Mesenchymal stem cell (in vitro differentiated cells and primary cell): ENCODE measurements at regions not wholly inside any gene's neighbourhood (a gene's known extent, or its start where the extent isn't known, plus 50 kb on each side); places are given as distances from the start of the nearest gene placed in this dataset.

ENCODE experiments used
- DNase-seq: peaks from one replicate; pipeline ENCODE4 v3.0.0-alpha.2; 2013
- H2AFZ ChIP-seq: one replicate; pipeline ENCODE4 v1.6.1; 2013; ENCODE audit warnings: low read depth, mild to moderate bottlenecking, control low read depth, inconsistent platforms, low read length, moderate library complexity
- H2AK5ac ChIP-seq: 2 replicates; pipeline ENCODE4 v1.6.1; 2013; ENCODE audit warnings: low read length, moderate library complexity, mild to moderate bottlenecking, inconsistent platforms; ENCODE audit not compliant: severe bottlenecking
- H2BK120ac ChIP-seq: one replicate; pipeline ENCODE4 v1.6.1; 2013; ENCODE audit warnings: low read depth, mild to moderate bottlenecking, inconsistent platforms, low read length, moderate library complexity
- H2BK12ac ChIP-seq, 2 experiments: one replicate each; pipeline ENCODE4 v1.6.1; 2013; ENCODE audit warnings: inconsistent platforms in 2 of 2, low read length in 2 of 2, mild to moderate bottlenecking in 2 of 2, moderate library complexity in 2 of 2, control low read depth in 1 of 2
- H2BK15ac ChIP-seq: one replicate; pipeline ENCODE4 v1.6.1; 2013; ENCODE audit warnings: mild to moderate bottlenecking, low read depth, inconsistent platforms; ENCODE audit not compliant: poor library complexity, severe bottlenecking
- H2BK5ac ChIP-seq: 2 replicates; pipeline ENCODE4 v1.6.1; 2013; ENCODE audit warnings: low read depth, mild to moderate bottlenecking, low read length, control low read depth, inconsistent platforms; ENCODE audit not compliant: poor library complexity, severe bottlenecking
- H3K14ac ChIP-seq, 2 experiments: one replicate each; pipeline ENCODE4 v1.6.1; 2013; ENCODE audit warnings: inconsistent platforms in 2 of 2, low read length in 2 of 2, control low read depth in 1 of 2, mild to moderate bottlenecking in 1 of 2, moderate library complexity in 1 of 2
- H3K18ac ChIP-seq, 2 experiments: one replicate each; pipeline ENCODE4 v1.6.1; 2013; ENCODE audit warnings: inconsistent platforms in 2 of 2, low read length in 2 of 2, control low read depth in 1 of 2, low read depth in 1 of 2, mild to moderate bottlenecking in 1 of 2
- H3K23ac ChIP-seq, 2 experiments: one replicate each; pipeline ENCODE4 v1.6.1; 2013; ENCODE audit warnings: inconsistent platforms in 2 of 2, low read length in 2 of 2, mild to moderate bottlenecking in 2 of 2, moderate library complexity in 2 of 2, control low read depth in 1 of 2
- H3K27ac ChIP-seq: 2 replicates; pipeline ENCODE4 v1.5.1; 2013; ENCODE audit warnings: mild to moderate bottlenecking, moderate library complexity, low read length, control low read depth, inconsistent platforms; ENCODE audit not compliant: poor library complexity, severe bottlenecking
- H3K27me3 ChIP-seq, 2 experiments: 2 replicates each; pipeline versions ENCODE4 v1.6.1 to v1.7.0; 2013; ENCODE audit warnings: low read length in 2 of 2, mild to moderate bottlenecking in 2 of 2, moderate library complexity in 2 of 2, control low read depth in 1 of 2, inconsistent platforms in 1 of 2; ENCODE audit not compliant: control insufficient read depth in 1 of 2, insufficient read depth in 1 of 2
- H3K36me3 ChIP-seq, 2 experiments: 2 replicates each; pipeline versions ENCODE4 v1.6.1 to v1.7.0; 2013; ENCODE audit warnings: low read length in 2 of 2, control low read depth in 1 of 2, inconsistent platforms in 1 of 2, low read depth in 1 of 2, mild to moderate bottlenecking in 1 of 2; ENCODE audit not compliant: insufficient read depth in 2 of 2, control insufficient read depth in 1 of 2
- H3K4ac ChIP-seq, 2 experiments: one replicate each; pipeline ENCODE4 v1.6.1; 2013; ENCODE audit warnings: inconsistent platforms in 2 of 2, low read length in 2 of 2, mild to moderate bottlenecking in 2 of 2, moderate library complexity in 2 of 2, control low read depth in 1 of 2, low read depth in 1 of 2
- H3K4me1 ChIP-seq: 2 replicates; pipeline ENCODE4 v1.6.1; 2013; ENCODE audit warnings: low read depth, low read length, control low read depth; ENCODE audit not compliant: control insufficient read depth, insufficient read depth
- H3K4me2 ChIP-seq: 2 replicates; pipeline ENCODE4 v1.6.1; 2013; ENCODE audit warnings: low read length, mild to moderate bottlenecking, inconsistent platforms; ENCODE audit not compliant: poor library complexity, severe bottlenecking
- H3K4me3 ChIP-seq, 2 experiments: 2 replicates each; pipeline versions ENCODE4 v1.5.1 to v1.7.0; 2013; ENCODE audit warnings: low read length in 2 of 2, mild to moderate bottlenecking in 2 of 2, control low read depth in 1 of 2, low read depth in 1 of 2; ENCODE audit not compliant: insufficient read depth in 1 of 2
- H3K79me1 ChIP-seq: replicated peaks from 2 replicates; pipeline ENCODE4 v1.6.1; 2013; ENCODE audit warnings: mild to moderate bottlenecking, control low read depth, low read length, inconsistent platforms; ENCODE audit not compliant: poor library complexity, severe bottlenecking
- H3K9ac ChIP-seq: 2 replicates; pipeline ENCODE4 v1.7.0; 2013; ENCODE audit warnings: mild to moderate bottlenecking, low read length, moderate library complexity
- H3K9me3 ChIP-seq: 2 replicates; pipeline ENCODE4 v1.7.0; 2013; ENCODE audit warnings: mild to moderate bottlenecking, low read length; ENCODE audit not compliant: control insufficient read depth
- H4K8ac ChIP-seq: one replicate; pipeline ENCODE4 v1.6.1; 2013; ENCODE audit warnings: inconsistent platforms, mild to moderate bottlenecking, low read length, moderate library complexity
- H4K91ac ChIP-seq: one replicate; pipeline ENCODE4 v1.6.1; 2013; ENCODE audit warnings: mild to moderate bottlenecking, low read length, inconsistent platforms
- WGBS: methylation state at CpG from one replicate; pipeline ENCODE4 v1.1.7; 2013; ENCODE audit warnings: mixed read lengths; 5-methylcytosine and 5-hydroxymethylcytosine counted together

GRCh38 chr16:5467552-5467951, 370.0 kb upstream of the EEF2KMT start:
- no peak overlapping the region for H2AK5ac ChIP-seq
- H3K4me3 ChIP-seq, result no peak overlapping the region
- WGBS, result no CpG with 5 or more reads among the region's 3 CpGs
- H3K36me3 ChIP-seq, result no peaks in the 10 kb centered on the region
- H2BK15ac ChIP-seq, result no peak overlapping the region
- H3K14ac ChIP-seq, result no peak overlapping the region
- DNase-seq, result no peak
- H3K9me3 ChIP-seq, result peaks cover 3% of the 10 kb centered on the region
- no peak overlapping the region for H2AFZ ChIP-seq
- H3K18ac ChIP-seq, result no peak overlapping the region
- no peak overlapping the region for H3K27ac ChIP-seq
- no peaks in the 10 kb centered on the region for H3K79me1 ChIP-seq
- H3K27me3 ChIP-seq, result no peaks in the 10 kb centered on the region
- H2BK12ac ChIP-seq, result no peak overlapping the region
- H3K4ac ChIP-seq, result no peak overlapping the region
- H2BK5ac ChIP-seq, result no peak overlapping the region
- H4K91ac ChIP-seq, result no peak overlapping the region
- H4K8ac ChIP-seq, result no peak overlapping the region
- no peaks in the 10 kb centered on the region for H3K4me1 ChIP-seq
- H2BK120ac ChIP-seq, result no peak overlapping the region
- no peak overlapping the region for H3K4me2 ChIP-seq
- no peak overlapping the region for H3K9ac ChIP-seq
- no peak overlapping the region for H3K23ac ChIP-seq

DNA sequence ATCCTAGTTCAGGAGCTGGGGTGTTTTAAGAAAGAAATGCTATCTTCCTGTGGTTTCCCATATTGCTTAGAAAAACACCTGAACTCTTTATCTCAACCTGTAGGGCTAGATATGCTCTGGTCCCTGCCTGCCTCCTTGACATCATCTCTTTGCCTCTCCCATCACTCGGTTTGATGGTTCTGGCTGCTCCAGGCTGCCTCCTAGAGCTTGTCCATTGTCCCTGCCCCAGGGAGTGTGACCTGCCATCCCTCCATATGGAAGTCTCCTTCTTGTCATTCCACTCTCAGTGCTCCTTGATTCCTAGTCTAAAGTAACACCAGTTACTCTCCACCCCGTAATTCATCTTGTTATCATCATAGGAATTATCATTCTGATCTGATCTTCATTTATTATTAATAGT, 369.0 kb upstream of the EEF2KMT start:
- no peak overlapping the region for H3K9ac ChIP-seq
- no peak overlapping the region for H2AK5ac ChIP-seq
- no peaks in the 10 kb centered on the region for H3K27me3 ChIP-seq
- no peak overlapping the region for H2BK5ac ChIP-seq
- no peak for DNase-seq
- WGBS, result 26% methylated on average over 1 of the region's 2 CpGs
- H3K4me2 ChIP-seq, result no peak overlapping the region
- H2BK15ac ChIP-seq, result no peak overlapping the region
- no peak overlapping the region for H4K8ac ChIP-seq
- no peak overlapping the region for H2BK12ac ChIP-seq
- H2AFZ ChIP-seq, result no peak overlapping the region
- H3K79me1 ChIP-seq, result no peaks in the 10 kb centered on the region
- H3K9me3 ChIP-seq, result peaks cover 3% of the 10 kb centered on the region
- H3K4me3 ChIP-seq, result no peak overlapping the region
- H3K36me3 ChIP-seq, result no peaks in the 10 kb centered on the region
- H3K4me1 ChIP-seq, result no peaks in the 10 kb centered on the region
- no peak overlapping the region for H3K14ac ChIP-seq
- no peak overlapping the region for H3K18ac ChIP-seq
- no peak overlapping the region for H3K27ac ChIP-seq
- no peak overlapping the region for H3K23ac ChIP-seq
- H3K4ac ChIP-seq, result no peak overlapping the region
- H4K91ac ChIP-seq, result no peak overlapping the region
- H2BK120ac ChIP-seq, result no peak overlapping the region

DNA sequence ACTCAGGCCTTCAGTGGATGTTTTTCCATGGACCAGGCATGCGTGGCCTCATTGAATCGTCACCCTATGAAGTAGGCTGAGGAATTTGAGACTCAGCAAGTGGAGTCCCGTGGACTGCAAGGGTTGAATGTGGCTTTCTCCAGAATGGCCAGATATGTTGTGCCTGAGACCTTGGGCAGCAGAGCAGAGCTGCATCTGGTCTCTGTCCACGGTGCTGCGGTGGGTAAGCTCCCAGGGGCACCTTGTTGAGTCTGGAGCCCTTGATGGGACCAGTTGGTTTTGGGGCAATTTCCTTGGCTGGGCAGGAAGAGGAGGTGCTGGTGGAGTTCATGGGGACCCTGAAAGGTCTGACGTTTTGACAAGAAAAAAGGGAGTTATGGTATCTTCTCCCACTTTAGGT, 368.1 kb upstream of the EEF2KMT start:
- DNase-seq, result no peak
- H3K4me2 ChIP-seq, result no peak overlapping the region
- no peak overlapping the region for H4K91ac ChIP-seq
- H3K18ac ChIP-seq, result no peak overlapping the region
- no peak overlapping the region for H3K14ac ChIP-seq
- H3K27ac ChIP-seq, result no peak overlapping the region
- no peaks in the 10 kb centered on the region for H3K4me1 ChIP-seq
- H4K8ac ChIP-seq, result no peak overlapping the region
- H3K4ac ChIP-seq, result no peak overlapping the region
- no peak overlapping the region for H3K9ac ChIP-seq
- H2BK15ac ChIP-seq, result no peak overlapping the region
- H3K27me3 ChIP-seq, result no peaks in the 10 kb centered on the region
- peaks cover 3% of the 10 kb centered on the region for H3K9me3 ChIP-seq
- H2AK5ac ChIP-seq, result no peak overlapping the region
- no peaks in the 10 kb centered on the region for H3K36me3 ChIP-seq
- H3K23ac ChIP-seq, result no peak overlapping the region
- no peaks in the 10 kb centered on the region for H3K79me1 ChIP-seq
- no peak overlapping the region for H3K4me3 ChIP-seq
- WGBS, result 65% methylated on average over 6 of the region's 6 CpGs
- no peak overlapping the region for H2BK12ac ChIP-seq
- H2BK120ac ChIP-seq, result no peak overlapping the region
- H2AFZ ChIP-seq, result no peak overlapping the region
- no peak overlapping the region for H2BK5ac ChIP-seq

DNA sequence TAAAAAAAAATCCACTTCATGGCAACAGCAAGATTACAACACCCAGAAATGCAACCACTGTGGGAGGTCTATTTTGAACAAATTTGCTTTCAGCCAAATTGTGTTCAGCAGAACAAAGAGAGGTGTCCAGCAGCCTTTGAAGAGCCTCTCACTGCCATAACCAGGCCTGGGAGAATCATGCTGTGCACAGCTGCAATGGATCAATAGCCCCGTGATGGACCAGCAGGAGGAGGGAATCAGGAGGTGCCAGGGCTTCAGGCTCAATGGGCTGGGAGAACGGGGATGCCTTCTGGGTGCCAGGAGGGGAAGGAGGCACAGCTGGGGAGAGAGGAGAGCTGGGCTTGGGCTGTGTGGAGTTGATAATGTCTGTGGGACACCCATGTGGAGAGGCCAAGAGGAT, 366.2 kb upstream of the EEF2KMT start:
- no peak overlapping the region for H2BK5ac ChIP-seq
- H3K23ac ChIP-seq, result no peak overlapping the region
- no peaks in the 10 kb centered on the region for H3K36me3 ChIP-seq
- no peaks in the 10 kb centered on the region for H3K4me1 ChIP-seq
- no peak overlapping the region for H3K9ac ChIP-seq
- no peak overlapping the region for H3K14ac ChIP-seq
- no peaks in the 10 kb centered on the region for H3K9me3 ChIP-seq
- no peak overlapping the region for H3K4me2 ChIP-seq
- no peak overlapping the region for H3K27ac ChIP-seq
- H4K91ac ChIP-seq, result no peak overlapping the region
- no peak overlapping the region for H2BK120ac ChIP-seq
- 49% methylated on average over 2 of the region's 2 CpGs for WGBS
- H3K4me3 ChIP-seq, result no peak overlapping the region
- no peak overlapping the region for H2BK15ac ChIP-seq
- H2BK12ac ChIP-seq, result no peak overlapping the region
- H3K4ac ChIP-seq, result no peak overlapping the region
- H2AK5ac ChIP-seq, result no peak overlapping the region
- no peaks in the 10 kb centered on the region for H3K27me3 ChIP-seq
- DNase-seq, result no peak
- H3K18ac ChIP-seq, result no peak overlapping the region
- no peak overlapping the region for H4K8ac ChIP-seq
- no peaks in the 10 kb centered on the region for H3K79me1 ChIP-seq
- no peak overlapping the region for H2AFZ ChIP-seq
